GM19395 (cell line): ENCODE measurements at regions not wholly inside any gene's neighbourhood (a gene's known extent, or its start where the extent isn't known, plus 50 kb on each side); places are given as distances from the start of the nearest gene placed in this dataset.
A peak's percentile ranks its signal among the peaks of the same experiment; 100 is the strongest.

Experiments
- ATAC-seq: cut with Tn5 transposase; IDR thresholded peaks from one replicate; pipeline ENCODE4 v1.9.1; 2021; ENCODE audit warnings: mild to moderate bottlenecking, moderate library complexity; ENCODE audit not compliant: unreplicated experiment

DNA sequence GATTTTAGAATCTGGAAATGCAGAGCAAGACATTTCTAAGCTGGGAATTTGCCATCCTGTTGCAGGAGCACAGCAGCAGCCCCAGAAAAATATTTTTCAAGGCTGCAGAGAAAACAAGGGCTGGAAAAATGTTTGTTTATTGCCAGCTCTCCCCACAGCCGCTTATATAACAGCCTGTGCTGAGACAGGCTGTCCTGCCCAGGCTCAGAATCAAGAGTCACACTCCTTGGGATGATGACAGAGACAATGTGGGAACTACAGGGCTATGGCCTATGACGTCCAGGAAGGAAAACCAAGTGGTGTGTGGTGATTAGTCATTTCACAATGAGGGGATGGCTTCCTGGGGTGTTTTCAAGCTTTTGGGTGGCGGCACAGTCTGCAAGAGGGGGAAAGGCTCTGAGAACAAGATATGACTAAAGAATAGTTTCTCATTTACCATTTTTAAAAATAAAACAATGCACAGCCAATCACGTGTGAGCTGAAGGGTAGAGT is 136.3 kb upstream of the SERP2 start:
- peak; percentile 83 for ATAC-seq

GRCh38 chr13:44237881-44238421 is 135.7 kb upstream of the SERP2 start:
- ATAC-seq = no peak

- no peak for ATAC-seq
These were observed 132.9 kb upstream of the SERP2 start for GRCh38 chr13:44240611-44241145.

GRCh38 chr13:44241638-44242037 is 132.0 kb upstream of the SERP2 start:
- no peak for ATAC-seq

DNA sequence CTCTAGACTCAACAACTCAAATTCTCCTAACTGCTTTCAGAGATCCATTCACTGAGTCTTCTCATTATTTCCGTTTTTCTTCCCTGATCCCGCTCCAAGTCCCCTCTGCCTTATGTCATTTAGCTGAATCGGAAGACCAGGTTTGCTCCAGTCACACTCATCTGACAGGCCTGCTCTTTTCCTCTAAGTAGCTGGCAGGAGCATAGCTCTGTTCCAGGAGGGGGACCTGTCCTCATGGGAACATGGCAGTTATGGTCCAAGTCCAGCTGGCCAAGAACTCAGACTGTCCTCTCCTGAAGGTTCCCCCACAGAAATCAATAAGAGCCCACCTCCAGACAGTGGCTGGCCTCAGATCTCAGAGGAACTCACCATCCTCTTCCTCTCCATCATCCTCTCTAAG is 130.9 kb upstream of the SERP2 start:
- no peak for ATAC-seq

GRCh38 chr13:44243198-44243857 is 130.3 kb upstream of the SERP2 start:
- ATAC-seq = peak; percentile 58

DNA sequence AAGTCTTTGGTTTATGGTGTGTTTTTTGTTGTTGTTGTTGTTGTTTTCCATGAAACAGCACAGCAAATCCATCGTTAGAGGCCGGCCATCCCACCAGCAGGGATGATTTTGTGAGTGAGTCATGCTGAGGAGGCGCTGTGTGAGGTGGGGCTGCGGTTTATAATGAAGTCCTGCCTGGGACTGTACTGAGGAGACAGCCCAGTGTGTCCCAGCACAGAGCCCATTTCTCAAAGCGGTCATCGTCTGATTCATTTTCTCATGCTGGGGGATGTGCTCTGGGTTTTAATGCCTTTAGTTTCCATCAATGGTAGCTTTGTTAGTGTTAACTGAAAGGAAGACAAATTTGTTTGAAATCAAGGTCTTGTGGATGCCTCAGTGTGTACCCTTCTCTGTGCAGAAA is 129.3 kb upstream of the SERP2 start:
- ATAC-seq = no peak

DNA sequence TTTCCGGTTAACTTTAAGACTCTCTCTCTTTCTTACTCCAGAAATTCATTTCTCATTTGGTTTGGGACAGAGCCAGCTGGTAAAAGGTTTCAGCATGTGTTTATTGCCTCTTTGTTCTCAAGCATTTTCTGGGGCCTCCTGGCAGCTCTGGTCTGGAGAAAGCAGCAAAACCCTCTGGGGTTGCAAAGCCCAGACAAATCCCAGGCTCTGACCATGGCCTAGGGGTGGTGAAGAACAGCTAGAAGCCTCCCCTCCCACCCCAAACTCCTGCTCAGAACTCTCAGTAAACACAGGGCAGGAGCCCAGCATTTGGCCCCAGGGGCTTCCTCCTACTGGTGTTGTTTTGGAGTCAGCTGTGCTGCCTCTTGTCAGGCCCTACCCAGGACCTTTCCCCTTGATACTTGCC is 124.2 kb upstream of the SERP2 start:
- no peak for ATAC-seq

GRCh38 chr13:44252938-44253337 is 120.7 kb upstream of the SERP2 start:
- no peak for ATAC-seq

- no peak for ATAC-seq
These were observed 117.8 kb upstream of the SERP2 start for GRCh38 chr13:44255771-44256364.

- no peak for ATAC-seq
These were observed 115.8 kb upstream of the SERP2 start for GRCh38 chr13:44257796-44258195.

- peak; percentile 76 for ATAC-seq
These were observed 114.3 kb upstream of the SERP2 start for GRCh38 chr13:44259045-44260027.

DNA sequence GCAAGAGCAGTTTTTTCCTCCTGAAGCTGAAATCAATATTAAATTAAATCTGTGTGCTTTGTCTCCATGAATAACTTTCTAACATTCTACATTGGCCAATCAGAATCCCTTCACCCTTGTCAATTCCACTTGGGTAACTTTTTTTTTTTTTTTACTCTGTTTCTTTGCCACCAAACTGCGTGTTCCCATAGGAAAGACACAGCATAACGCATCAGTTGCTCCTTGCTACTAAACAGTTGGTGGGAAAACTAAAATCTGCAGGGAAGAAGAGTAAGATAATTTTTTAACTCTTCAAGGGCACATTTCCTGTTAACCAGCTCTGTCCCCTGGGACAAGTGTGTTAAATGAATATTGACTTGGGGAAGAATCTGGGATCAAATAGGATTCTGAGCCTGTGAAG is 113.3 kb upstream of the SERP2 start:
- ATAC-seq = no peak

DNA sequence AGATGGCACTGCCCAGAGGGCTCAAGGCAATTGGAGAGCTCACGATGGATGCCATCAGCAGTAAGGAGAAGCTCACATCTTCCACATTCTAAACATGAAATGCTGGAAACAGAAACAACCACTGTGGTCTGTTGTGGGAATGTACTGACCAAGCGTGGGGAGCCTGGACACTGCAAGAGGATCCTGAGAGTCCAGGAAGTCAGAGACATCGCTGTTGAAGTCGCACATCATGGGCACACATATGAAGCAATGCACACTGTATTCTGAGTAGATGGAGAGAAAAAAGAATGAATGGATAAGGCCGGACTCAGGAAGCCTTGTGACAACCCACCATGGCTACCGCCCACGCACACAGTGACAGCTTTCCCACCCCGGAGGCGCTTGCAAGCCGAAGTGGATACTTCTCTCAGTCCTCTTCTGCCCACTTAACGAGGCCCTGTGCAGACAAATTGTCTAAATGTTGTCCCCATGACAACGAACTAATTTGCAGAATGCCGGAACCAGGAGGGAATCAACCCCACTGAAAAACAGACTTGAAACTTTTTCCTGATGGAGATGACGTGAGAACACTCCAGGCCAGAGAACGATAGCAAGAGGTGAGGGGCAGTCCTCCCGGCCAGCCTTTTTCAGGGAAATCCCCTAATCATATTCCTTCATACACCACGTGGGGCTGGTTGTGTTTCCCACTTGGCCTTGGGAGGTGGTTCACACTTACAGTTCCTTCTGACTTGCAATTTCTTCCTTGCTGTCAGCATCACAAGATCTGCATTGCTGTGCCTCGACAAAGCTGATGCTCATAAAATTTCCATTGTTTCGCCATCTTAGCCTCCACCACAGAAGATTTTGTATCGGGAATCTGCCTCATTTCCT is 109.6 kb upstream of the SERP2 start:
- ATAC-seq = no peak

GRCh38 chr13:44266305-44266704 is 107.3 kb upstream of the SERP2 start:
- no peak for ATAC-seq

DNA sequence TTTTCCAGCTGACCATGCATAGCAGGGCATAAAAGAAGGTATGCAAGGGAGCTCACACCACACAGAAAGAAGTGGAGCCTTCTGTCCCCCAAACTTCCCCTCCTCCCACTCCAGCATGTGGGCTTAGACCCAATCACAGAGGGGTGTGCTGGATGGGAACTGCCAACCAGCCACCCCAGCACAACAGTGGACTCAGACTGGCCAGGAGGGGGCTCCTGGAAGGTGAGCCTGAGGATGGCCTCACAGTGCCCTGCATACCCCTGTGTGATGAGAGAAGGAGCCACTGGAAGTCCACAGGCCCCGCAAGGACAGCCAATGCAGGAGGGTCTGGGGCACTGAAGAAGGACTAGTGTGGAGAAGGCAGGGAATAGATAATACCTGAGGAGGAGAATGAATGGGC is 106.9 kb upstream of the SERP2 start:
- ATAC-seq = no peak

DNA sequence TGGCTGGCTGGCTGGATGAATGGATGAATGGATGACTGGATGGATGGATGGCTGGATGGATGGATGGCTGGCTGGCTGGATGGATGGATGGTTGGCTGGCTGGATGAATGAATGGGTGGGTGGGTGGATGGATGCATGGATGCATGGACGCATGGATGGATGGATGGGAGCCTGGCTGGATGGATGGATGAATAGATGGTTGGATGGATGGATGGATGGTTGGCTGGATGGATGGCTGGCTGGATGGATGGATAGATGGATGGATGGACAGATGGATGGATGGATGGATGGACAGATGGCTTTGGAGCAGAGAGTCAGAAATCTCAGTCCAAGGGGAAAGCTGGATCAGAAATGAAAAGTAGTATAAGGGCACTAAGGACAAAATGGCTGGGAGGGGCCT is 106.4 kb upstream of the SERP2 start:
- no peak for ATAC-seq

DNA sequence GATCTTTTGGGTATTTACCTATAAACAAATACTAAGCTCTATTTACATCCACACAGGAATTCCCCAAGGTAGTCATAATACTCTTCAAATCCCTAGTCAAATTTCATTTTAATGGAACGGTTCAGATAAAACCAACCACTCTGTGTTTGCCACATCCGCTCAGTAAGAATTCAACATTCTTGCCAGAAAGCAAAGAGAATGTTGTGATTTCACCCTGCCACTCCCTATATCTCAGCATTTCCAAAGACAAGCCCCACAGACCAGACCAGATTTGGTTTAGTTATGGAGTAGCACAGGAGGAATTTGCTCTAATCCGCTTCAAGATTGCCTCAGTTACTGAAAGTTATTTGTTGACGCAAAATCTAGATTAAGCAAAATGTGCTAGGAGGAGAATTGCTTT is 105.6 kb upstream of the SERP2 start:
- ATAC-seq = no peak

DNA sequence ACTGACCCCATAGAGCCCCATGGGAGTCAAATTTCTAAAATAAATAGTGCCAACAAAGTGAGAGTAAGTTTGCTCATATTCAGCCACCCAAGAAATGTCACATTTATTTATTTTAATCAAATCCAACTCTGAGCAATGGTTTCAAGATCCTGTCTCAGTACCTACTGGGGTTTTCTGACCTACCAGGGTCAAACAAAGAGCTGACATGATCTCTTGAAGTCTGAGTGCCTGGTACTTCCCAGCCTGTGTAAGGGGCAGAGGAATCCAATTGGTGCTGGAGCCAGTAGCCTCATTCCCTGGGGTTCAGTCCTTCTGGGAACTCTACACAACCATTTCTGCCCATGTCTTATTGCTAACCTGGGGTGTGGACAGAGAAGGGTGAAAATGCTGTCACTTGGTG is 104.6 kb upstream of the SERP2 start:
- no peak for ATAC-seq

DNA sequence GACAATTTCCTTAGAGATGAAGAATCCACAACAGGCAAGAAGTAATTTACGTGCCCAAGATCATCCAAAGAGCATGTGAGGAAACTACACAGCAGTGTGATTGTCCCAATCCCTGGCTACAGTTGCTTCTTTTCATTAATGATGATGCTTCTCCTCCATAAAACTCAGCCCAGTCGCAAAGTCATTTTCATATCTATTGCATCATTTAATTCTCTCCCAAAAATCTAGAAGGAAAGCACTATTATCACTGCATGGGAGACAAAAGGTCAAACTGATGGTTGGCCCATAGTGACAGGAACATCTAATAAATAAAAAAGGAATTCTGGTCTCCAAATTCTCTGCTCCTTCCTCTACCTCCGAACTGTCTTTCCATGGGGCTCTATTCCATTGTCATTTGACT is 103.5 kb upstream of the SERP2 start:
- ATAC-seq = no peak
